GM21576 (cell line): ENCODE measurements at regions not wholly inside any gene's neighbourhood (a gene's known extent, or its start where the extent isn't known, plus 50 kb on each side); places are given as distances from the start of the nearest gene placed in this dataset.

Experiments
- ATAC-seq: cut with Tn5 transposase; IDR thresholded peaks from one replicate; pipeline ENCODE4 v1.9.1; 2021; ENCODE audit warnings: mild to moderate bottlenecking, moderate library complexity; ENCODE audit not compliant: unreplicated experiment

DNA sequence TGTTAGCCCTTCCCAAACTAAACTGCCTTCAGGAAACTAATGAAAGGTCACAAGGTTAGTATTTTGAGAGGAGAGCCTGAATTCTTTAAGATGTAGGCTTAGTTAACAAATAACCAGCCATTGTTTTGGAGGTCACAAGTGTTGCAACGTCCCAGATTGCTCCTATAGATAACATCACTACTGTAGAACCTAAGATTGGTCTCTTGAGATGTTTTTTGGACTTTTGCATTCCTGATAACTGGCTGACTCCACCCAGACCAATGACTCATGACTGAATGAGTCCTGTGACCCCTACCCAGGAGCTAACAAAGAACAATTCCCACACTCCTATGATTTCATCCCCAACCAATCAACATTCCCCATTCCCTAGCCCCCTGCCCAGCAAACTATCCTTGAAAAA, 178.8 kb downstream of the SCP2D1 start:
- no peak for ATAC-seq

GRCh38 chr20:18995455-18995854, 181.9 kb downstream of the SCP2D1 start:
- no peak for ATAC-seq

DNA sequence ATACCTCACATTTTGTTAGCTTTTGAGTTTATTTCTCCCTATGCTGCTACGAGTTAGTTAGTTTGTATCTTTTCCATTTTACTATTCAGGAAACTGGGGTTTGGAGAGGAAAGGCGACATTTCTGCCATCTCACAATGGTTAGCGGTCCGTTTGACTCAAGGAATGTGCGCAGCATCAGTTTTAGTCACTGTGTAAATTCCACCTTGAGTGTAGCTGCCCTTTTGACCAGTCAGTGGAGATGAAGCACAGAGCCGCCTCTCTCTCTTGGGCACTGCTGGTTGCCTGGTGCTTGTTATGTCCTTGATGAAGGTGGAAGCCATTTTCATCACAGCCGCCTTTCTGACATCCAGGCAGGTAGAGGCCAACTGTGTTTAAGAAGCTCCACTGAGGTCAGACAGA, 185.5 kb downstream of the SCP2D1 start:
- no peak for ATAC-seq

DNA sequence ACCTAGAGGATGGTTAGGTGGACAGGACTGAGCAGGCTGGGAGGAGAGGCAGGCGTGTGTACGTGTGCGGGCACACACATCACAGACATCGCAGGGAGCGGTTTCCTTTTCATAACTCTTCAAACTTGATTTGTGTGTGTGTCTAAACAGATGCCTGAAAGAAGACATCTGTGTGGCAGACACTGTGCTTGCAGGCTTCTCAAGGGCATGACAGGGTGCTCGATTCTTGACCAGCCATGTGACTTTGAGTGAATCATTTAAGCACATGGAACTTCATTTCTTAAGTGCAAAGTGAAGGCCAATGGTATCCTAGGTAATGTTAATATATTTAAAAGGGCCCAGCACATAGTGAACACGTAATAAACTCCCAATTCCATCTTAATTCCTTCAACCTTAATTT, 186.5 kb downstream of the SCP2D1 start:
- no peak for ATAC-seq

GRCh38 chr20:19001177-19001576, 187.6 kb downstream of the SCP2D1 start:
- no peak for ATAC-seq

- no peak for ATAC-seq
These were observed 190.1 kb downstream of the SCP2D1 start for GRCh38 chr20:19003366-19004336.

DNA sequence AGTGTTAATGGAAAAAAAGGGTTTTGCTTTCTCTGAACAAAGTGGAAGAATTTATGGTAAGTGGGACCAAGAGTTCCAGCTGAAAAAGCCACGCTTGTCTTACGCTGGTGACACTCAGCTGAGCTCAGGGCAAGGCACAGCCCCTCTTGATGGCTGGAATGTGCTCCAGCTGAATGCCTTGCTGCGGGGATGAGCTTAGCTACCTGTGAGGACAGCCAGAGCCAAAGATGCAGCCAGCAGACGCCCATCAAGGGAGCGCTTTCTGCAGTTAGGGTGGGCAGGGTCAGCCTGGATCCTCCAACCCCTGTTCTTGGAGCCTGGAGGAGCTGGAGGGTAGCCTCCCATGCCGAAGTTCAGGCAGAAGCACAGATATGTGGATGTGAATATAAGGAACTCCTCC, 191.4 kb downstream of the SCP2D1 start:
- ATAC-seq, result no peak

- ATAC-seq, result no peak
These were observed 194.9 kb downstream of the SCP2D1 start for GRCh38 chr20:19008497-19008896.

DNA sequence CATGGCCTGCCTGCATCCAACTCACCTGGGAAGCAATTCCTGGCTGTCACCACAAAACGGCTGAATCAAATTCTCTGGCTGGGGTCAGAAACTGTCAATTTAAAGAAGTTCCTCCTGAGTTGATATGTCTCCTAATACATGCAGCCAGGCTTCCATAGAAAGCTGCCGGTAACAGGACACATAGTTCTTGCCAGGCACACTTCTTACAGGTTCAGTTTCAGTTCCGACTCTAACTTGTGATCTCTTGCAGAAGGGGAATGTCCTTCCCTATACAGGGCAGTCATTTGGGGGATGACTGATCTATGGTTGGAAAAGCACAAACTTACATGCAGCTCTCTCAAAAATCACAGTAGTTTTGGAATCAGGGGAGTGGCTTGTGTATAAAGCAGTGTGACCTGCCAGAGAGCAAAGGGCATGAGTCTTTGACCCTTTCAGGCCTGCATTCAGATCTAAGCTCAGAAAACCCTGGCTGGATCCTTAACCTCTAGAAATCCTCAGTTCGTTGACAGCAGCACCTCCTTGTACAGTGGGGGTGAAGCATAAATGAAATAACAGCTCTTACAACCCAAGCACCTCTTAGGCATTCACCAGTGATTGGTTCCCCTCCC, 195.6 kb downstream of the SCP2D1 start:
- no peak for ATAC-seq

DNA sequence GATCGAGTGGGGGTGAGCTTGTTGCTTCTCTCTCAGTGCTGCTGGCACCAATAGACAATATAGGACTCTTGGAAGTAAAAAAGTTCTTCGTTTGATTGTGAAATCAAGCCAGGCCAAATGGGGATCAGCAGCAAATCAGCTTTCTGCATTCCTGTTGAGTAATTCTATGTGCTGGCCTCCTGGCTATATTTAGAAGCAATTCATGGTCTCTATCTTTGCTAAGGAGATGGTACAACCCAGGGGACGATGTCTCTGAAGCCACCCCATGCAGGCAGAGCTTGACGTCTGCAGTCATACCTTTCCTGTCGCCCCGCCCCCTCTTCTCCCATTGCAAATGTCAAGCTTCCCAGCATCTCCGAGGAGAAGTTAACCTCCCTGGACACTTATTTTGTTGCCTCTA, 199.1 kb downstream of the SCP2D1 start:
- no peak for ATAC-seq

GRCh38 chr20:19013907-19014306, 198.5 kb upstream of the SLC24A3 start:
- ATAC-seq, result no peak

DNA sequence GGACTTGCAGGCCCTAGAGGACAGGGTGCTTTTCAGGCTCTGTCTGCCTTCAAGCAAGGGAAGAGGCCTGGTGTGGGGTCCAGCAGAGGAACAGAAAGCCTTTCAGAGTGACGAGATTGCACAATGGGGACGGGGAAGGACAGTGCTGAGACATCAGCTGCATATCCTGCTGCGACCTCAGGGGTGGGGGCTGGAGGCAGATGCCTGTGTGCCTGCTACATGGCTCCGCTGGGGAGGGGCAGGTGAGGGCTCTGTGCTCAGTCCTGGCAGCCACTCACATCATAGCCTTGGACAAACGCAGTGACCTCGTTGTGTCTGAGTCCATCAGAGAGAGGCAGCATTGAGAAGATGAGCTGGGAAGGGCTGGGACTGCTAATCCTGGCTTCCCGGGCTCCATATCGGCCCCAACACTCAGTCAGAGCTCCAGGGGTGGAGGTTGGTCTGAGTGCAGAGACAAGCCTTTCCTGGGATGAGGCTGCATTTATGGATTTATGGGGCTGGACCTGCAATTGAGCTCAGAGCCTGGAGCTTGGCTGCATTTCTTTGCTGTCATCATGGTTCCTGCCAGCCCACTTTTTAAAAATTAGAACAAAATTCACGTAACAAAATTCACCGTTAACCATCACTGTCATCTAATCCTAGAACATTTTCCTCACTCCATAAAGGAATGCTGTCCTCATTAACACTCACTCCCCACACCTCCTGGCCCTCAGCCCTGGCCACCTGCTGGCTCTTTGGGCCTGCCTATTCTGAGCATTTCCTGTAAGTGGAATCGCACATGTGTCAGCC, 196.9 kb upstream of the SLC24A3 start:
- no peak for ATAC-seq

- ATAC-seq, result no peak
These were observed 196.3 kb upstream of the SLC24A3 start for GRCh38 chr20:19016140-19016497.

DNA sequence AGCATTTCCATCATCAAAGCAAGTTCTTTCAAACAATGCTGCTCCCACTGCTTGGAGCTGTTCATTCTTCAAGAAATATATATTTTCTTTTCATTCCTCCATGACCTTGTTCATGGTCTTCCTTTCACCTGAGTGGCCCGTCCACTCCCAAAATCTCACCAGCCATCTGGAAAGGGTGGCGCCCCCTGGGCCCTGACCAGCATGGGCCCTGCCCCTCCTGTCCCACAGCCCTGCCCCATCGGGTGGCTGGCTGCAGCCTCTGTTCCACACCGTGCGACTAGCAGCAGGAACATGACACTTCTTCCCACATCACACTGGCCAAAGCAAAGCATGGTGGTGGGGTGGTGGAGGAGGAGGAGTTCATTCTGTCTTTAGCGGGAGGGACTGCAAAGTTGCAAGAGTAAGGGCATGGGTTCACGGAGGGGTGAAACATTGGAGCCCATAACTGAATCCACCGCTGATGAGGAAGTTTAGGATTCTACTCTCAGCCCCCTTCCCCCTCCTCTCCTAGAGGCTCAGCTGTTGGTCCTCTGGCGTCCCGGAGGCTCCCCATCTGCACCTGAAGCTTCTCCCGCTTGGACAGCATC, 195.2 kb upstream of the SLC24A3 start:
- no peak for ATAC-seq

- no peak for ATAC-seq
These were observed 193.6 kb upstream of the SLC24A3 start for GRCh38 chr20:19018881-19019280.

GRCh38 chr20:19019734-19020364, 192.6 kb upstream of the SLC24A3 start:
- ATAC-seq, result no peak

DNA sequence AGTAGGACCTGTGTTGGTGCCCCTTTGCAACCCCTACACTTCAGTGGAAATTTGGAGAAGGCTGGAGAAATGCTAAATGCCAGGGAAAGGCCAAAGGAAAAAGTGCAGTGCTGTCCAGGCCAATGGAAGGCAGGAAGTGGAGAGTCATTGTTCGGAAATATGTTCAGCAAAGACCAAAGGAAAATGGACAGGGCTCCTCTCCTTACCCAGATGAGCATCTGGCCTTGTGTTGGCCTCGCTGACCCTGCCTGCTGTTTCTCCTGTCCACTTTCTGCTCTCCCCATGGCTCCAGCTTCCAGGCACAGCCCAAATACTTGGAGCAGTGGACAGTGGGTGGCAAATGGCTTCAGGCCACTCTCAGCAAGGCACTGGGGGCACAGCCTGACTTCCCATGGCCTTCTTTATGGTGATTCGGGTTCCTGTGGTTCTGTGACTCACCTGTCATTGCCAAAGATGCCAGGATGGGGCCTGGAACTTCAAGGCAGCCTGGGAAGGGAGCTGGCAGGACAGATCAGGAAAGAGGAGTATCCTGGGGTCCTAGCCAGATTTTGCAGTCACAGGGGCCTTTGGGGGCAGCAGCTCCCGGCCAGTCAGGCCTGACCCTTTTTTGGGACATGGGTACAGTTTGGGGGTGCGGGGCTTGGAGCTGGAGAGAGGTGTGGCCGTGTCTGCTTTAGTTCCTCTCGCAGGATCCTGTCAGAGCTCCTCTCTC, 190.9 kb upstream of the SLC24A3 start:
- no peak for ATAC-seq

GRCh38 chr20:19022118-19022575, 190.3 kb upstream of the SLC24A3 start:
- no peak for ATAC-seq

GRCh38 chr20:19022791-19023448, 189.5 kb upstream of the SLC24A3 start:
- ATAC-seq, result no peak
